ENCODE measurements at regions not wholly inside any gene's neighbourhood (a gene's known extent, or its start where the extent isn't known, plus 50 kb on each side); places are given as distances from the start of the nearest gene placed in this dataset.

GRCh38 chr6:22747571-22747970, 178.2 kb downstream of the HDGFL1 start:
- H3K36me3 ChIP-seq: no peaks in the 10 kb centered on the region
- H3K4me3 ChIP-seq: no peak overlapping the region
- no peaks in the 10 kb centered on the region for H3K9me3 ChIP-seq
- TF ChIP-seq CTCF (IDR thresholded peaks at IDR 0.05): no peak
- intact Hi-C loops (cut with DNase I): no loop called here
- no peaks in the 10 kb centered on the region for H3K27me3 ChIP-seq
- no peak overlapping the region for H3K27ac ChIP-seq
- DNase-seq (no peak), ATAC-seq (no peak)
- H3K4me1 ChIP-seq: no peaks in the 10 kb centered on the region

DNA sequence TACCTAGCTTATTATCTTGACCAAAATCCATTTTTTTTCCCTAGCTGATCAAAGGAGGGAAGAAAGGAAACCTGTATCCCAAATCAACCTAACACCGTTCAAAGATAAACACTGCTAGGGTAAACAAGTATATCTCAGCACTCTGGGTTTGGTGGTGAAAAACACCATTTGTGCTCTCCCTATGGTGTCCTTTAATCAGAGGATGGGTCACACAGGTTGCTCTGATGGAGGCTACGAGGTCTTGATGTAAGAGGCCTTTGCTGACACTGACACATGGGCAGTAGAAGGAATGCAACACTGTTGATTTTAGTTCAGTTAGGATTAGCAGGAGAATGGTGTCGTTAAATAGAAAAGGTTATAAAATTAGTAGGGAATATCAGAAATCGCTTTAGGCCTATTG, 179.3 kb downstream of the HDGFL1 start:
- Histone ChIP-seq H3K9me3 (no peaks in the 10 kb centered on the region), H3K4me1 (no peaks in the 10 kb centered on the region), H3K27ac (no peak overlapping the region), H3K27me3 (no peaks in the 10 kb centered on the region), H3K4me3 (no peak overlapping the region), H3K36me3 (no peaks in the 10 kb centered on the region)
- intact Hi-C loops (cut with DNase I): no loop called here
- ATAC-seq: no peak
- TF ChIP-seq CTCF (IDR thresholded peaks at IDR 0.05): no peak
- DNase-seq: no peak

DNA sequence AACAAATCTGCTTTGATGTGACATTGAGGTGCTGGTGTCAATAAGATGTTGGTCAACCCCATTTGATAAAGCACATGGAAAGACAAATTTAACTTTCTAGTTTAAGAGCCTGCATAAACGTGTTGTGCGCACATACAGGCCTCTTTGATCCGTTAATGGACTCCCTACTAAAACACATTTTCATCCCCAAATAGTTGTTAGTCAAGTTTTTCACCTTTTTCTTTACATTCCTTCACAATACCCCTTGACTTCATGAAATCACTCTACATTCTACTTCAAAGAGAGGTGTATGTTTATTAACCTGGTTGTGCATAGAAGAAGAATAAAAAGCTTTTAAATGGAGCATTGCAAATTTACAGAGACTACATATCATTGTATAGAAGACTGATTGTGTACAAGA, 180.3 kb downstream of the HDGFL1 start:
- no peak for DNase-seq
- Histone ChIP-seq H3K4me1 (no peaks in the 10 kb centered on the region), H3K36me3 (no peaks in the 10 kb centered on the region), H3K27ac (no peak overlapping the region), H3K4me3 (no peak overlapping the region), H3K9me3 (no peaks in the 10 kb centered on the region), H3K27me3 (no peaks in the 10 kb centered on the region)
- intact Hi-C loops (cut with DNase I): no loop called here
- ATAC-seq: no peak
- no peak for TF ChIP-seq CTCF (IDR thresholded peaks at IDR 0.05)

- Histone ChIP-seq H3K27ac (no peak overlapping the region), H3K4me1 (no peaks in the 10 kb centered on the region), H3K36me3 (no peaks in the 10 kb centered on the region), H3K4me3 (no peak overlapping the region), H3K9me3 (no peaks in the 10 kb centered on the region), H3K27me3 (no peaks in the 10 kb centered on the region)
- TF ChIP-seq CTCF (IDR thresholded peaks at IDR 0.05): no peak
- ATAC-seq (no peak), DNase-seq (no peak)
- intact Hi-C loops (cut with DNase I): no loop called here
Observed at GRCh38 chr6:22751223-22751622, 181.9 kb downstream of the HDGFL1 start.

GRCh38 chr6:22752522-22752921, 183.2 kb downstream of the HDGFL1 start:
- no peak for TF ChIP-seq CTCF (IDR thresholded peaks at IDR 0.05)
- ATAC-seq (no peak), DNase-seq (no peak)
- no peak overlapping the region for H3K4me3 ChIP-seq
- H3K27ac ChIP-seq: no peak overlapping the region
- no peaks in the 10 kb centered on the region for H3K36me3 ChIP-seq
- intact Hi-C loops (cut with DNase I): no loop called here
- no peaks in the 10 kb centered on the region for H3K9me3 ChIP-seq
- H3K4me1 ChIP-seq: no peaks in the 10 kb centered on the region
- no peaks in the 10 kb centered on the region for H3K27me3 ChIP-seq

- Histone ChIP-seq H3K27me3 (no peaks in the 10 kb centered on the region), H3K9me3 (no peaks in the 10 kb centered on the region), H3K4me1 (no peaks in the 10 kb centered on the region), H3K27ac (no peak overlapping the region), H3K36me3 (no peaks in the 10 kb centered on the region), H3K4me3 (no peak overlapping the region)
- TF ChIP-seq CTCF (IDR thresholded peaks at IDR 0.05): no peak
- ATAC-seq (no peak), DNase-seq (no peak)
- intact Hi-C loops (cut with DNase I): no loop called here
Observed at GRCh38 chr6:22754061-22754460, 184.7 kb downstream of the HDGFL1 start.
